SH-SY5Y (cell line): ENCODE measurements at regions not wholly inside any gene's neighbourhood (a gene's known extent, or its start where the extent isn't known, plus 50 kb on each side); places are given as distances from the start of the nearest gene placed in this dataset.

Source experiments
- GATA2 ChIP-seq: IDR thresholded peaks from 2 replicates; pipeline ENCODE4 v1.6.1; 2011; ENCODE audit warnings: mild to moderate bottlenecking, low read depth, low read length
- GATA3 ChIP-seq: IDR thresholded peaks from 2 replicates; pipeline ENCODE4 v1.6.1; 2011; ENCODE audit warnings: low read depth, mild to moderate bottlenecking, low read length, moderate library complexity

- no peak for TF ChIP-seq GATA3
- no peak for TF ChIP-seq GATA2
Observed at GRCh38 chr7:68840991-68841390, 757.3 kb upstream of the AUTS2 start.
